ENCODE measurements at regions not wholly inside any gene's neighbourhood (a gene's known extent, or its start where the extent isn't known, plus 50 kb on each side); places are given as distances from the start of the nearest gene placed in this dataset.
"Not testable (repeated sequence)": the region's sequence is repeated elsewhere in the genome, so short reads cannot be mapped to it uniquely, and the experiment has no call there.

- 66 to 86% methylated on average over 4 of the region's 4 CpGs for WGBS, 2 donors (ENCODE audit: low coverage in 1 of 2)
- no peak overlapping the region for H3K4me3 ChIP-seq
- no peaks in the 10 kb centered on the region for H3K4me1 ChIP-seq
- no peaks in the 10 kb centered on the region for H3K9me3 ChIP-seq
- H3K27ac ChIP-seq: no peak overlapping the region
- no peaks in the 10 kb centered on the region for H3K36me3 ChIP-seq
- H3K27me3 ChIP-seq: no peaks in the 10 kb centered on the region
- no peak for TF ChIP-seq POLR2AphosphoS5 (IDR thresholded peaks at IDR 0.05)
- no peak for TF ChIP-seq POLR2A (IDR thresholded peaks at IDR 0.05)
- TF ChIP-seq, protein P1, sequence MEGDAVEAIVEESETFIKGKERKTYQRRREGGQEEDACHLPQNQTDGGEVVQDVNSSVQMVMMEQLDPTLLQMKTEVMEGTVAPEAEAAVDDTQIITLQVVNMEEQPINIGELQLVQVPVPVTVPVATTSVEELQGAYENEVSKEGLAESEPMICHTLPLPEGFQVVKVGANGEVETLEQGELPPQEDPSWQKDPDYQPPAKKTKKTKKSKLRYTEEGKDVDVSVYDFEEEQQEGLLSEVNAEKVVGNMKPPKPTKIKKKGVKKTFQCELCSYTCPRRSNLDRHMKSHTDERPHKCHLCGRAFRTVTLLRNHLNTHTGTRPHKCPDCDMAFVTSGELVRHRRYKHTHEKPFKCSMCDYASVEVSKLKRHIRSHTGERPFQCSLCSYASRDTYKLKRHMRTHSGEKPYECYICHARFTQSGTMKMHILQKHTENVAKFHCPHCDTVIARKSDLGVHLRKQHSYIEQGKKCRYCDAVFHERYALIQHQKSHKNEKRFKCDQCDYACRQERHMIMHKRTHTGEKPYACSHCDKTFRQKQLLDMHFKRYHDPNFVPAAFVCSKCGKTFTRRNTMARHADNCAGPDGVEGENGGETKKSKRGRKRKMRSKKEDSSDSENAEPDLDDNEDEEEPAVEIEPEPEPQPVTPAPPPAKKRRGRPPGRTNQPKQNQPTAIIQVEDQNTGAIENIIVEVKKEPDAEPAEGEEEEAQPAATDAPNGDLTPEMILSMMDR (IDR thresholded peaks at IDR 0.05): no peak
- no peak for TF ChIP-seq EP300 (IDR thresholded peaks at IDR 0.05)
- ATAC-seq: no peak
These were observed 918.4 kb downstream of the SORCS3 start for GRCh38 chr10:105559333-105560097.

GRCh38 chr10:105550453-105550852 lies 909.4 kb downstream of the SORCS3 start:
- not testable (repeated sequence) for H3K4me1 ChIP-seq, H3K36me3 ChIP-seq, H3K9me3 ChIP-seq, H3K27ac ChIP-seq, H3K27me3 ChIP-seq, H3K4me3 ChIP-seq, ATAC-seq
- WGBS, 2 donors (ENCODE audit: low coverage in 1 of 2): 87 to 100% methylated on average over 1 to 3 of the region's 13 CpGs

DNA sequence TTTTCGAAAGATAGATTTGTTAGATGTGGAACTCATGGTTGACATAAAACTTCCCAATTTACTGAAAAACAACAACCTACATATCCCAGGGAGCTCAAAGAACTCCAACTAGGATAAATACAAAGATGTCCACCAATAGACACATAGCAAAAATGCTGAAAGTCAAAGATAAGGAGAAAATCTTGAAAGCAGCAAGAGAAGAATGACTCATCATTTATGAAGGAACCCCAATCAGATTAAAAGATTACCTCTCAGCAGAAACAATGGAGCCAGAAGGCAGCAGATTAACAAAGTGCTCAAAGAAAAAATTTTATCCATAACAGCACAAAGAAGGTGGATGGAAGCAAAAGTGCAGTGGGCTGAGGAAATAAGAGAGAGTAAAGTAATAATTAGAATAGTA lies 908.6 kb downstream of the SORCS3 start:
- no peak overlapping the region for H3K27ac ChIP-seq
- H3K27me3 ChIP-seq: no peaks in the 10 kb centered on the region
- no peaks in the 10 kb centered on the region for H3K36me3 ChIP-seq
- H3K4me3 ChIP-seq: no peak overlapping the region
- H3K4me1 ChIP-seq: no peaks in the 10 kb centered on the region
- TF ChIP-seq EP300 (IDR thresholded peaks at IDR 0.05): no peak
- no peak for TF ChIP-seq POLR2AphosphoS5 (IDR thresholded peaks at IDR 0.05)
- TF ChIP-seq, protein P1 (IDR thresholded peaks at IDR 0.05): no peak
- TF ChIP-seq POLR2A (IDR thresholded peaks at IDR 0.05): no peak
- ATAC-seq: no peak
- 77% methylated on average over 1 of the region's 1 CpG; no CpG with 5 or more reads in 1 of the 2 donors for WGBS, 2 donors (ENCODE audit: low coverage in 1 of 2)
- no peaks in the 10 kb centered on the region for H3K9me3 ChIP-seq

DNA sequence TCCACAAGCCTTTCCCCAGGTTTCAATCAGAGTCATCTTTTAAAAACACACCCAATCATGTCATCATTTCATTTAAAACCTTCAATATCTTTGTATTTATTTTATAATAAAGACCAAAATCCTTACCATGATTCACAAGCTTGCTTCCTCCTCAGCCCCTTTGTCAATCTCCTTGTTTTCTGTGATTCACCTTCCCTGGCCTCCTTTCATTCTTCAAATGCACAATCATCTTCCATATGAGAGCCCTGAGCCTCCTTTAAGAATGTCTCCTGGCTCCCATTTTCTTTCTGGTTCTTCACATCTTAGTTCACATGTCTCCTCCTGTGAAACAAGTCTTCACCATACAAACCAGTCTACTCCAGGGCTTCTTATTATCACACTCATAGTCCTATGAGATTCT lies 904.0 kb downstream of the SORCS3 start:
- Histone ChIP-seq H3K4me3 (no peak overlapping the region), H3K36me3 (no peaks in the 10 kb centered on the region), H3K27me3 (no peaks in the 10 kb centered on the region), H3K9me3 (no peaks in the 10 kb centered on the region), H3K4me1 (no peaks in the 10 kb centered on the region), H3K27ac (no peak overlapping the region)
- ATAC-seq: no peak
- TF ChIP-seq, protein P1 (IDR thresholded peaks at IDR 0.05): no peak
- no peak for TF ChIP-seq EP300 (IDR thresholded peaks at IDR 0.05)
- no peak for TF ChIP-seq POLR2AphosphoS5 (IDR thresholded peaks at IDR 0.05)
- no peak for TF ChIP-seq POLR2A (IDR thresholded peaks at IDR 0.05)

- Histone ChIP-seq H3K27me3 (no peaks in the 10 kb centered on the region), H3K9me3 (no peaks in the 10 kb centered on the region), H3K4me1 (no peaks in the 10 kb centered on the region), H3K36me3 (no peaks in the 10 kb centered on the region), H3K4me3 (no peak overlapping the region), H3K27ac (no peak overlapping the region)
- no peak for ATAC-seq
- 52 to 77% methylated on average over 2 of the region's 2 CpGs for WGBS, 2 donors (ENCODE audit: low coverage in 1 of 2)
- TF ChIP-seq EP300 (IDR thresholded peaks at IDR 0.05) (no peak), POLR2A (IDR thresholded peaks at IDR 0.05) (no peak), POLR2AphosphoS5 (IDR thresholded peaks at IDR 0.05) (no peak)
- TF ChIP-seq, protein P1 (IDR thresholded peaks at IDR 0.05): no peak
These were observed 899.3 kb downstream of the SORCS3 start for GRCh38 chr10:105540381-105540780.
